ACC112 (cell line): ENCODE measurements at regions not wholly inside any gene's neighbourhood (a gene's known extent, or its start where the extent isn't known, plus 50 kb on each side); places are given as distances from the start of the nearest gene placed in this dataset.

Source experiments
- H2AFZ ChIP-seq: fragments of 200-600 bp; sonication (generic); one replicate; pipeline ENCODE4 v1.6.0; 2017; ENCODE audit warnings: antibody characterized with exemption, low read length; ENCODE audit not compliant: unreplicated experiment
- H3K27ac ChIP-seq: fragments of 200-600 bp; sonication (generic); 2 replicates; pipeline ENCODE4 v1.5.1; 2014; ENCODE audit warnings: low read depth, mild to moderate bottlenecking, antibody characterized with exemption, low read length, moderate library complexity
- H3K27me3 ChIP-seq: fragments of 200-600 bp; sonication (generic); 2 replicates; pipeline ENCODE4 v1.6.1; 2014; ENCODE audit warnings: mild to moderate bottlenecking, antibody characterized with exemption, low read length, moderate library complexity, mixed read lengths; ENCODE audit not compliant: insufficient read depth
- H3K36me3 ChIP-seq: fragments of 200-600 bp; sonication (generic); 2 replicates; pipeline ENCODE4 v1.6.1; 2016; ENCODE audit warnings: mild to moderate bottlenecking, antibody characterized with exemption, low read length, moderate library complexity, mixed read lengths; ENCODE audit not compliant: insufficient read depth
- H3K4me1 ChIP-seq: fragments of 200-600 bp; sonication (generic); one replicate; pipeline ENCODE4 v1.6.1; 2016; ENCODE audit warnings: low read length, mixed read lengths; ENCODE audit not compliant: insufficient read depth, unreplicated experiment, control insufficient read depth
- H3K4me3 ChIP-seq: fragments of 200-600 bp; sonication (generic); 2 replicates; pipeline ENCODE4 v1.5.1; 2014; ENCODE audit warnings: mild to moderate bottlenecking, low read depth, low read length
- H3K79me2 ChIP-seq: fragments of 200-600 bp; sonication (generic); one replicate; pipeline ENCODE4 v1.6.0; 2016; ENCODE audit warnings: low read length; ENCODE audit not compliant: control insufficient read depth, unreplicated experiment, insufficient read depth

DNA sequence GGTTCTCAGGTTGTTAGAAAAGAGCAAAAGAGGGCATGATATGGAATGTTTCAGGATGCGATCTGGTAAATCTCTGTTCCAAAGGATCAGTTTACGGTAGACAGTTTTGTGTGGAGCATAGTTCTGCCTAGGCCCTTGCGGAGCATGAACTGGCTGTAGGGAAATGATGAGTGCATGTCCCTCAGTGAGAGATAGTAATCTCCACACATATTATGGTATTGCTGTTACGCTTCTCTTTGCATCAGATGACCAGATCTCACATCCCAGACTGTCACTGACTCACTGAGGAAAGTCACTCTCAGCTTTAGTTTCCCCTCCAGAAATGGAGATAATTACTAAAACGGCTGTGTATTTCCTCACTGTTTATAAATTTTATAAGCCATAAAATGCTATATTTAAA is 836.0 kb downstream of the JRKL start:
- H3K4me1 ChIP-seq: no peaks in the 10 kb centered on the region
- no peak overlapping the region for H3K4me3 ChIP-seq
- H3K36me3 ChIP-seq: no peaks in the 10 kb centered on the region
- no peak overlapping the region for H2AFZ ChIP-seq
- no peaks in the 10 kb centered on the region for H3K79me2 ChIP-seq
- H3K27ac ChIP-seq: no peak overlapping the region
- H3K27me3 ChIP-seq: no peaks in the 10 kb centered on the region

- Histone ChIP-seq H3K36me3 (no peaks in the 10 kb centered on the region), H3K27me3 (no peaks in the 10 kb centered on the region), H3K79me2 (no peaks in the 10 kb centered on the region), H3K27ac (no peak overlapping the region), H2AFZ (no peak overlapping the region), H3K4me1 (no peaks in the 10 kb centered on the region), H3K4me3 (no peak overlapping the region)
These were observed 840.1 kb downstream of the JRKL start for GRCh38 chr11:97229936-97230335.

- Histone ChIP-seq H3K36me3 (no peaks in the 10 kb centered on the region), H3K4me1 (no peaks in the 10 kb centered on the region), H3K4me3 (no peak overlapping the region), H3K27me3 (no peaks in the 10 kb centered on the region), H3K27ac (no peak overlapping the region), H2AFZ (no peak overlapping the region), H3K79me2 (no peaks in the 10 kb centered on the region)
These were observed 841.4 kb downstream of the JRKL start for GRCh38 chr11:97231231-97231630.

DNA sequence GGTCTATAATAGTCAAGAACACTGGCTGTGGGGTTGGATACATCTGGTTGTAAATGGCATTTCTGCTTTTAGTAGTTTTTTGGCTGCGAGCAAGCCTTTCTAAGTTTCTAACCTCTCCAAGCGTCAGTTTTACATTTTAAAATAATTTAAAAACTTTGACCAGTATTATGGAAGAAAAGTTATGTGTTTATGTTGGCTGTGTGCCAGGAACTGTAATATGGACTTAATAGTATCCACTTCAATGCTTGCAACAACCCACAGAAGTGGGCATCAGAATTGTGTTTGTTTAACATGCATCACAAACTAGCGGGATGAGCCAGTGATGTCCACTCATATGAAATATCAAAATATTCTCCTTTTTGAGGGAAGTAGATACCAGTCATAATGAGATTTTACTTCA is 844.2 kb downstream of the JRKL start:
- Histone ChIP-seq H3K27me3 (no peaks in the 10 kb centered on the region), H3K4me1 (no peaks in the 10 kb centered on the region), H3K4me3 (no peak overlapping the region), H3K27ac (no peak overlapping the region), H2AFZ (no peak overlapping the region), H3K36me3 (no peaks in the 10 kb centered on the region), H3K79me2 (no peaks in the 10 kb centered on the region)

DNA sequence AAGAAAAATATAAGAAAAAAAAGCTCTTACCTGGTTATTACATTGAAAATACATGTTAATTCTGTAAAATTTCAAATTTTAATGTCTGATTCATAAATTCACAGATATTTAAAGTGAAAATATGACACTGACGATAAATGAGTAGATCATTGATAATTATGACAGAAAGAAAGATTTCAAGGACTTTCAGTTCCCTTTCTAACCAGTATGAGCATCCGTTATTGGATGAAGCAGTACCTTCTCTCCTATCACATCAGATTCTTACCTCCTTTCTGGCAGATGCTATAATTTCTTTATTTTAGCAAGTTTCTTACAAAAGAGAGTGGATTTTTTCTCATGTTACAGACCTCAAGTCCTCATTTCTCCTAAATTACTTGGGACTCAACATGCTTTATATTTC is 847.3 kb downstream of the JRKL start:
- H3K79me2 ChIP-seq: no peaks in the 10 kb centered on the region
- H3K27ac ChIP-seq: no peak overlapping the region
- no peak overlapping the region for H2AFZ ChIP-seq
- H3K36me3 ChIP-seq: no peaks in the 10 kb centered on the region
- H3K4me1 ChIP-seq: no peaks in the 10 kb centered on the region
- no peak overlapping the region for H3K4me3 ChIP-seq
- H3K27me3 ChIP-seq: no peaks in the 10 kb centered on the region

GRCh38 chr11:97247601-97248000 is 857.8 kb downstream of the JRKL start:
- H3K79me2 ChIP-seq: no peaks in the 10 kb centered on the region
- H3K27ac ChIP-seq: no peak overlapping the region
- no peaks in the 10 kb centered on the region for H3K4me1 ChIP-seq
- no peak overlapping the region for H2AFZ ChIP-seq
- no peaks in the 10 kb centered on the region for H3K27me3 ChIP-seq
- no peaks in the 10 kb centered on the region for H3K36me3 ChIP-seq
- no peak overlapping the region for H3K4me3 ChIP-seq

DNA sequence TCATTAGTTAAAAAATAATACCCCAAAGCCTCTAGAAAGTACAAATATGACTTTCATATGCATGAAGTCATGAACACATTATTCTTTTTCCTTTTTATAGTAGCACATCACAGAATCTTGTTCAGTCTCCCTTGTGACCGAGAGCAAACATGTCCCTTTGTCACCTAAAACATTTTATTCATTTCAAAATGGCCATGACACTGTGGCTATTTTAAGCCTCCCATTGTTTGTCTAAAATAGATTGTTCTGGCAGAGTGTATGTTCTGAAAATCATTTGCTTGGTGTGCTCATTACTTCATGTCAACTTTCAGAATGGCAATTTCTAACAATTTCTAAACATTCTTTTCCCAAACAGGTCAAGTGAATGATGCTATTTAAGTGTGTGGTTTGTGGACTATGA is 865.0 kb downstream of the JRKL start:
- no peak overlapping the region for H2AFZ ChIP-seq
- H3K36me3 ChIP-seq: no peaks in the 10 kb centered on the region
- no peaks in the 10 kb centered on the region for H3K27me3 ChIP-seq
- no peaks in the 10 kb centered on the region for H3K4me1 ChIP-seq
- H3K4me3 ChIP-seq: no peak overlapping the region
- H3K79me2 ChIP-seq: no peaks in the 10 kb centered on the region
- H3K27ac ChIP-seq: no peak overlapping the region

GRCh38 chr11:97259434-97259833 is 869.6 kb downstream of the JRKL start:
- Histone ChIP-seq H3K4me1 (no peaks in the 10 kb centered on the region), H3K4me3 (no peak overlapping the region), H3K79me2 (no peaks in the 10 kb centered on the region), H3K36me3 (no peaks in the 10 kb centered on the region), H3K27ac (no peak overlapping the region), H2AFZ (no peak overlapping the region), H3K27me3 (no peaks in the 10 kb centered on the region)

GRCh38 chr11:97259884-97260283 is 870.1 kb downstream of the JRKL start:
- Histone ChIP-seq H2AFZ (no peak overlapping the region), H3K79me2 (no peaks in the 10 kb centered on the region), H3K4me3 (no peak overlapping the region), H3K27ac (no peak overlapping the region), H3K27me3 (no peaks in the 10 kb centered on the region), H3K36me3 (no peaks in the 10 kb centered on the region), H3K4me1 (no peaks in the 10 kb centered on the region)

- no peaks in the 10 kb centered on the region for H3K4me1 ChIP-seq
- H3K4me3 ChIP-seq: no peak overlapping the region
- H3K36me3 ChIP-seq: no peaks in the 10 kb centered on the region
These were observed 873.5 kb downstream of the JRKL start for GRCh38 chr11:97263183-97263858.

GRCh38 chr11:97269527-97269926 is 879.7 kb downstream of the JRKL start:
- Histone ChIP-seq H3K4me3 (no peak overlapping the region), H3K4me1 (no peaks in the 10 kb centered on the region), H3K79me2 (no peaks in the 10 kb centered on the region), H3K27me3 (no peaks in the 10 kb centered on the region), H3K36me3 (no peaks in the 10 kb centered on the region), H3K27ac (no peak overlapping the region), H2AFZ (no peak overlapping the region)

More at GRCh38 chr11:97263183-97263858, 873.5 kb downstream of the JRKL start:
- no peaks in the 10 kb centered on the region for H3K79me2 ChIP-seq
- no peak overlapping the region for H2AFZ ChIP-seq
- no peaks in the 10 kb centered on the region for H3K27me3 ChIP-seq
- no peak overlapping the region for H3K27ac ChIP-seq
